Lower leg skin (tissue), 3 donors: ENCODE measurements at regions not wholly inside any gene's neighbourhood (a gene's known extent, or its start where the extent isn't known, plus 50 kb on each side); places are given as distances from the start of the nearest gene placed in this dataset.

ENCODE experiments used
- POLR2A ChIP-seq, 2 donors: fragments of 450-650 bp; IDR thresholded peaks; one replicate each; pipeline ENCODE4 v1.6.1; 2016 to 2017; ENCODE audit warnings: antibody characterized with exemption in 2 of 2, mild to moderate bottlenecking in 1 of 2, moderate library complexity in 1 of 2
- TF ChIP-seq, protein P1 (sequence below), 3 donors: fragments of 450-650 bp; IDR thresholded peaks; one replicate each; pipeline ENCODE4 v1.5.1; 2016; ENCODE audit warnings: antibody characterized with exemption in 3 of 3, mild to moderate bottlenecking in 3 of 3, moderate library complexity in 2 of 3

DNA sequence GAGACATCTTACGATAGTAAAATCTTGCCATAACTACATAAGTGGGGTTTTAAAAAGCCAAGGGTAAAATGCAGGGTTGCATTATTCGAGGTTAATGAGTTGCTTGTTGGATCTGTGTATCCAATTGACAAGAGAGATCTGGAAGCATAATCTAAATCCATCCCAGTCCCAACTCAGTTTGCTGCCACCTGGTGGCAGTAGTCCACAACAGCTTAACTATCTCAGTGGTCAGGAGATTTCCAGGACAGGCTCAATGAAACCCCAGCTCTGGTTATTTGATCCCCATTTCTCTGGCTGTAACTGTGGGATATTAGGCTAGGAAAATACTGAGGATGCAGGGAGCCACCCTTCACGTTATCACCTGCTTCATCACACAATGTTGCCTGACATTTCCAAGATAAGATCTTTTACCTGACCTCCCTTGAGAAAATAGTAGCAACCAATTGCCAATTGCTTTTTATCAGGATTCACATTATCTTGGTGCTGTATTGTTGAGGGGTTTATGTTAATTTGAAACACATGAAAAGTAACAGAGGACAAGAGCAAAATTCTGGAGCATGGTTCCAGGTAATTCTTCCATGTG is 88.2 kb upstream of the TNIP3 start:
- TF ChIP-seq, protein P1, sequence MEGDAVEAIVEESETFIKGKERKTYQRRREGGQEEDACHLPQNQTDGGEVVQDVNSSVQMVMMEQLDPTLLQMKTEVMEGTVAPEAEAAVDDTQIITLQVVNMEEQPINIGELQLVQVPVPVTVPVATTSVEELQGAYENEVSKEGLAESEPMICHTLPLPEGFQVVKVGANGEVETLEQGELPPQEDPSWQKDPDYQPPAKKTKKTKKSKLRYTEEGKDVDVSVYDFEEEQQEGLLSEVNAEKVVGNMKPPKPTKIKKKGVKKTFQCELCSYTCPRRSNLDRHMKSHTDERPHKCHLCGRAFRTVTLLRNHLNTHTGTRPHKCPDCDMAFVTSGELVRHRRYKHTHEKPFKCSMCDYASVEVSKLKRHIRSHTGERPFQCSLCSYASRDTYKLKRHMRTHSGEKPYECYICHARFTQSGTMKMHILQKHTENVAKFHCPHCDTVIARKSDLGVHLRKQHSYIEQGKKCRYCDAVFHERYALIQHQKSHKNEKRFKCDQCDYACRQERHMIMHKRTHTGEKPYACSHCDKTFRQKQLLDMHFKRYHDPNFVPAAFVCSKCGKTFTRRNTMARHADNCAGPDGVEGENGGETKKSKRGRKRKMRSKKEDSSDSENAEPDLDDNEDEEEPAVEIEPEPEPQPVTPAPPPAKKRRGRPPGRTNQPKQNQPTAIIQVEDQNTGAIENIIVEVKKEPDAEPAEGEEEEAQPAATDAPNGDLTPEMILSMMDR (IDR thresholded peaks at IDR 0.05), result no peak
- no peak for TF ChIP-seq POLR2A (IDR thresholded peaks at IDR 0.05)
